Osteoblast (primary cell): ENCODE measurements at regions not wholly inside any gene's neighbourhood (a gene's known extent, or its start where the extent isn't known, plus 50 kb on each side); places are given as distances from the start of the nearest gene placed in this dataset.
A peak's percentile ranks its signal among the peaks of the same experiment; 100 is the strongest.

ENCODE experiments used
- DNase-seq: peaks from one replicate; pipeline ENCODE4 v3.0.0; 2011; ENCODE audit warnings: low spot score, mixed read lengths; ENCODE audit not compliant: insufficient read length; ENCODE audit errors: missing footprints
- H2AFZ ChIP-seq: 2 replicates; pipeline ENCODE4 v1.6.0; 2011; ENCODE audit warnings: mild to moderate bottlenecking, low read length
- H3K27ac ChIP-seq: 2 replicates; pipeline ENCODE4 v1.5.1; 2011; ENCODE audit warnings: mild to moderate bottlenecking, low read depth, low read length, moderate library complexity
- H3K27me3 ChIP-seq: 2 replicates; pipeline ENCODE4 v1.6.0; 2012; ENCODE audit warnings: mild to moderate bottlenecking, control low read depth, inconsistent platforms, low read length, moderate library complexity; ENCODE audit not compliant: insufficient read depth
- H3K36me3 ChIP-seq: 2 replicates; pipeline ENCODE4 v1.5.1; 2011; ENCODE audit warnings: mild to moderate bottlenecking, low read length, control low read depth, moderate library complexity; ENCODE audit not compliant: insufficient read depth
- H3K4me1 ChIP-seq: 2 replicates; pipeline ENCODE4 v1.5.1; 2011; ENCODE audit warnings: mild to moderate bottlenecking, low read length, control low read depth, moderate library complexity; ENCODE audit not compliant: insufficient read depth
- H3K4me2 ChIP-seq: 2 replicates; pipeline ENCODE4 v1.6.0; 2011; ENCODE audit warnings: mild to moderate bottlenecking, low read length; ENCODE audit not compliant: insufficient read depth
- H3K4me3 ChIP-seq: fragments of 200-600 bp; sonication (generic); 3 replicates; pipeline ENCODE4 v1.5.1; 2012; ENCODE audit warnings: mild to moderate bottlenecking, low read length, inconsistent platforms; ENCODE audit not compliant: insufficient read depth
- H3K79me2 ChIP-seq: 2 replicates; pipeline ENCODE4 v1.6.0; 2012; ENCODE audit warnings: mild to moderate bottlenecking, low read length, control low read depth, inconsistent platforms; ENCODE audit not compliant: insufficient read depth
- H3K9me3 ChIP-seq: 2 replicates; pipeline ENCODE4 v1.5.1; 2011; ENCODE audit warnings: low read depth, low read length, control low read depth
- H4K20me1 ChIP-seq: 2 replicates; pipeline ENCODE4 v1.6.0; 2012; ENCODE audit warnings: mild to moderate bottlenecking, low read length, control low read depth; ENCODE audit not compliant: insufficient read depth
- CTCF ChIP-seq: IDR thresholded peaks from 2 replicates; pipeline ENCODE4 v1.5.1; 2011; ENCODE audit warnings: mild to moderate bottlenecking, low read depth, low read length, moderate library complexity; ENCODE audit errors: extremely low read depth

- peak overlapping the region; percentile 1 for H3K4me2 ChIP-seq
- peak overlapping the region; percentile 28 for H2AFZ ChIP-seq
- no peak for TF ChIP-seq CTCF
- H3K27ac ChIP-seq: no peak overlapping the region
- peak overlapping the region; percentile 54 for H3K4me3 ChIP-seq
- DNase-seq: no peak
- no peaks in the 10 kb centered on the region for H3K4me1 ChIP-seq
- H3K9me3 ChIP-seq: peaks cover 2% of the 10 kb centered on the region
- H4K20me1 ChIP-seq: no peaks in the 10 kb centered on the region
- no peaks in the 10 kb centered on the region for H3K79me2 ChIP-seq
- no peaks in the 10 kb centered on the region for H3K27me3 ChIP-seq
- no peaks in the 10 kb centered on the region for H3K36me3 ChIP-seq
Measured at GRCh38 chr5:20972419-20972925, 984.5 kb upstream of the CDH18 start.

- Histone ChIP-seq H4K20me1 (no peaks in the 10 kb centered on the region), H3K27me3 (no peaks in the 10 kb centered on the region), H3K79me2 (no peaks in the 10 kb centered on the region), H3K4me3 (no peak overlapping the region), H3K9me3 (no peaks in the 10 kb centered on the region), H3K36me3 (no peaks in the 10 kb centered on the region), H3K4me2 (no peak overlapping the region), H2AFZ (no peak overlapping the region), H3K27ac (no peak overlapping the region), H3K4me1 (no peaks in the 10 kb centered on the region)
- no peak for DNase-seq
- TF ChIP-seq CTCF: no peak
Measured at GRCh38 chr5:20959347-20959746, 971.3 kb upstream of the CDH18 start.

- Histone ChIP-seq H3K79me2 (no peaks in the 10 kb centered on the region), H3K4me3 (no peak overlapping the region), H3K27me3 (no peaks in the 10 kb centered on the region), H3K4me2 (no peak overlapping the region), H2AFZ (no peak overlapping the region), H3K4me1 (no peaks in the 10 kb centered on the region), H4K20me1 (no peaks in the 10 kb centered on the region), H3K27ac (no peak overlapping the region), H3K9me3 (no peaks in the 10 kb centered on the region), H3K36me3 (no peaks in the 10 kb centered on the region)
- DNase-seq: no peak
- TF ChIP-seq CTCF: no peak
Measured at GRCh38 chr5:20958641-20959040, 970.6 kb upstream of the CDH18 start.

GRCh38 chr5:20956134-20956533 is 968.1 kb upstream of the CDH18 start:
- H4K20me1 ChIP-seq: no peaks in the 10 kb centered on the region
- no peak for DNase-seq
- H3K4me3 ChIP-seq: no peak overlapping the region
- no peak for TF ChIP-seq CTCF
- no peaks in the 10 kb centered on the region for H3K79me2 ChIP-seq
- no peaks in the 10 kb centered on the region for H3K9me3 ChIP-seq
- no peak overlapping the region for H2AFZ ChIP-seq
- no peaks in the 10 kb centered on the region for H3K36me3 ChIP-seq
- H3K4me1 ChIP-seq: no peaks in the 10 kb centered on the region
- H3K27ac ChIP-seq: no peak overlapping the region
- no peak overlapping the region for H3K4me2 ChIP-seq
- no peaks in the 10 kb centered on the region for H3K27me3 ChIP-seq
